Endothelial cell of hepatic sinusoid (primary cell): ENCODE measurements at regions not wholly inside any gene's neighbourhood (a gene's known extent, or its start where the extent isn't known, plus 50 kb on each side); places are given as distances from the start of the nearest gene placed in this dataset.
"Not testable (repeated sequence)": the region's sequence is repeated elsewhere in the genome, so short reads cannot be mapped to it uniquely, and the experiment has no call there.

ENCODE experiments used
- in situ Hi-C: cut with HindIII; loops from 2 replicates; pipeline ENCODE4 v1.10.0; 2017; ENCODE audit warnings: low sequenced_read_pairs

DNA sequence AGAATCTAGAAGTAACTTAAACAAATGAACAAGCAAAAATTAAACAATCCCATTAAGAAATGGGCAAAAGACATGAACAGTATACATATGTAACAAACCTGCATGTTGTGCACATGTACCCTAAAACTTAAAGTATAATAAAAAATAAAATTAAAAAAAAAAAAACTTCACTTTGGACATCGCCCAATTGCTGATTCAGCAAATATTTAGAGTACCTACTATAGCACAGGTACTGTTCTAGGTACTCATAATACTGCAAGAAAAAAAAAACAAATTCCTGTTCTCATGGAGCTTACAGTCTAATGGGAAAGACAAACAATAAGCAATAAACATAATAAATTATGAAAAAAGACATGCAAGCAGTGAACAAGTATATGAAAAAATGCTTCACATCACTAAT, 501.5 kb upstream of the HS3ST5 start:
- in situ Hi-C loops = no loop called here

DNA sequence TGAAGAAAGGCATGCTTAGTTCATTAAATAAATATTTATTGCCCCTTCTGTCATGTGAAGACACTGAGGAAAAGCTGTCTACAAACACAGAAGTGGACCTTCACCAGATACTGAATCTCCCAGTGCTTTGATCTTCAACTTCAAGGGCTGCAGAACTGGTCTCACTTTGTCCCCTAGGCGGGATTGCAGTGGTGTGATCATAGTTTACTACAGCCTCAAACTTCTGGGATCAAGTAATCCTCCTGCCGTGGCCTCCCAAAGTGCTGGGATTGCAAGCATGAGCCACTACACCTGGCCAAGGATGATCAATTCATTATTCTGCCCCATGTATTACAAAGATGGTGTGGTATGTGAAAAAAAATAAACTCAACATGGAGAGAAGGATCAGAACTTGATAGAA, 496.2 kb upstream of the HS3ST5 start:
- in situ Hi-C loops = no loop called here

GRCh38 chr6:114833211-114833610, 490.4 kb upstream of the HS3ST5 start:
- in situ Hi-C loops = no loop called here

DNA sequence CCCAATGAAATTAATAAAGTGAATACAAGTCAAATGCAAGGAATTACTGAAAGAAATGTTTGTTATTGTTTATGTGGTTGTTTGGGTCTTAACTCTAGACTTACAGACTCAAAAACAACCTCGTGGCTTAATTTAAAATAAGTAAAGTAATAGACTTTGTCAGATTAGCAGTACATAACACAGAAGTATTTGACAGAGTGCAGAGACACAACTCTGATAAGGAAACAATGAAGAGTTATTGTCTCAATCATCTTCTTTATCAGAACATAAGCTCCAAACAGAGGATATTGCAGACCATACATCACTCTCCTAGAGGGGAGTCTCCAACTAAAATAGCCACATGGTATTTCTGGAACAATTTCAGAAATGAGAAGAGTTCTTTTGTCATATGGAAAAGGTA, 487.7 kb upstream of the HS3ST5 start:
- in situ Hi-C loops = no loop called here

GRCh38 chr6:114827135-114827534, 484.3 kb upstream of the HS3ST5 start:
- in situ Hi-C loops = no loop called here

- in situ Hi-C loops = no loop called here
These were observed 481.6 kb upstream of the HS3ST5 start for GRCh38 chr6:114824409-114824808.

GRCh38 chr6:114816678-114817077, 473.9 kb upstream of the HS3ST5 start:
- in situ Hi-C loops = no loop called here

DNA sequence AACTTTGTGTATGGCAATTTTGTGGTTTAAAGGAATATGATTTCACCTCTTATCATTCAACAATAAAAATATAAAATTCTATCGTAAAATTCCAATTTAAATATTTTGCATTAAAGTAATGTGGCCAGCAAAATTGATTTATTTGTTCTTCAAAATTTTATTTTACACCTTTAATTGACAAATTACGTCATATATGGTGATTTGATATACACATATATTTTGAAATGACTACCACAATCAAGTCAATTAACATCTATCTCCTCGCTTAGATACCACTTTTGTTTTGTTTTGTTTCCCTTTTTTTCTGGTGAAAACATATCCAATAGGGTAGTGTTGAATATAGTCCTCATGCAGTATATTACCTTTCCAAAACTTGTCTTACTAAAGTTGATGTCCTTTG, 467.6 kb upstream of the HS3ST5 start:
- in situ Hi-C loops = no loop called here

- in situ Hi-C loops = not testable (repeated sequence)
These were observed 462.6 kb upstream of the HS3ST5 start for GRCh38 chr6:114805426-114805825.

DNA sequence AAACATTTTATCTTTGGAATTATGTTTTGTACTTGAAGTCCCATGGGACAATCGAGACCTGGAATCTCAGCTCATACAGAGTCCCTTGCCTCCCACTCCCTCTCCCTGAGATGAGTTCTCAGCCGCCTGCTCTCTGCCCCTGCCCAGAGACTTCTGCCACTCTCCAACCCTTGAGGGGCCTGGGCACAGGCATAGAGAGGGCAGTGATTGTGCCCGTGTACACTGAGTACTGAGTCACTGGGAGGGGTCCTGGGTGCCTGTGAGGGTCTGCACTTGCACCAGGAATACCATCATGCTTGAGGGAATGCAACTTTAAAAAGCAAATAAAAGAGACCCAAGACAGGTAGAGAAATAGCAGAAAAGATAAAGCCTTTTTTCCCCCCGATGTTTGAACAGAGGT, 453.8 kb upstream of the HS3ST5 start:
- in situ Hi-C loops = no loop called here

DNA sequence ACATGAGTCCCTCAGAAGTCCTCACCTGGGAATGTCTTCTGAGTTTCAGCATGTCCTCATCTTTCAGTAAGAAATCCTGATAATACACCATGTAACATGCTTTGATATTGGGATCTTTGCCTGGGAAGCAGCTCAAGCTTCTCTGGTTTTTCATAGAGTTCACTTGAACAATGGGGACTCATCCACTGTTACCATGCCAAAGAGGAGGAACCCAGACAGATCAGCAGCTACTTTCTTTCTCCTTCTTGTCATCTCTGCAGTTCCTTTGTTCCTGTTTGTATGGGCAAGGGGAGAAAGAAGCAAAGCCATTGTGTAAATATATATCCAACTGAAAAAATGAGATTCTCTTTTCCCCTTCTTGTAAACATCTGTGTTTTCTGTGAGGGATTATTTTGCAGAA, 450.6 kb upstream of the HS3ST5 start:
- in situ Hi-C loops = no loop called here

GRCh38 chr6:114785235-114786127, 442.7 kb upstream of the HS3ST5 start:
- in situ Hi-C loops = no loop called here

- in situ Hi-C loops = no loop called here
These were observed 441.0 kb upstream of the HS3ST5 start for GRCh38 chr6:114783783-114784182.

DNA sequence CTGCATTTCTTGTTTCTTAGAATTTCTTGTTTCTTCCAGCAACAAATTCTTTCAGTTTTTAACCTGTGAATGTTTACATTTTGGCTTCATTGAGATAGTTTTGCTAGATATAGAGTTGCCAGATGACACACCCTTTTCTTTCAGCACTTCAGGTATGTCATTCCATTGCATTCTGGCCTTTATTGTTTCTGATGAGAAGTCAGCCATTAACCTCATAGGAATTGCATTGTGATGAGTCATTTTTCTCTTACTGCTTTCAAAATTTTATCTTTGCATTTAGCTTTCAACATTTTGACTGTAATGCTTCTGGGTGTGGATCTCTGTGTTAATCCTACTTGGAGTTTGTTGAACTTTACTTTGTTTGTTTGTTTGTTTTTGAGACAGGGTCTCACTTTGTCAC, 440.3 kb upstream of the HS3ST5 start:
- in situ Hi-C loops = no loop called here

DNA sequence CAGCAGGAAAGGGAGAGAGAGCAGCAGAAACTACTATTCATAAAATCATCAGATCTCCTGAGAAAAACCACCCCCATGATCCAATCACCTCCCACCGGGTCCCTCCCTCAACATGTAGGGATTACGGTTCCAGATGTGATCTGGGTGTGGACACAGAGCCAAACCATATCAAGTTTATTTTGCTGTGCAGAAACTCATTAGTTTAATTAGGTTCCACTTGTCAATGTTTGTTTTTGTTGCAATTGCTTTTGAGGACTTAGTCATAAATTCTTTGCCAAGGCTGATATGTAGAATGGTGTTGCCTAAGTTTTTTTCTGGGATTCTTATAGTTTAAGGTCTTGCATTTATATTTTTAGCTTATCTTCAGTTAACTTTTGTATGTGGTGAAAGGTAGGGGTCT, 422.0 kb upstream of the HS3ST5 start:
- in situ Hi-C loops = no loop called here

DNA sequence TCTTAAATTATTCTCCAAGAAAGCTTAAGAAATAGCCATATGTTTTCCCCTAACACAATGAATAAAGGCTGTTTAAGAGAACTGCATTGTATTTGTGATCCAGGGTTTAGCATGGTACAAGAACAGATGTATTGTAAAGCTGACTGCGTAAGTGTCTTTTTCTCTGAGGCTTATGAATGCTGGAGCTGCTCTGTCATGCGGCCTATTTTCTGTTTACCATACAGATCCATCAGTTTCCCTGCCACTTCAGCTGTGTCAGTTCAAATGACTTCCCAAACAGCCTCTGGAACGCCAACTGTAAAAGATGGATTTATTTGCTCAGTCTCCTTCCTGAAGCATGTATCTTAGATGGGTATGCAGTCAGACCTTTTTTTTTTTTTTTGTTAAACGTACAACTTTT, 419.3 kb upstream of the HS3ST5 start:
- in situ Hi-C loops = no loop called here

- in situ Hi-C loops = no loop called here
These were observed 405.3 kb upstream of the HS3ST5 start for GRCh38 chr6:114747995-114748625.

- in situ Hi-C loops = no loop called here
These were observed 397.7 kb upstream of the HS3ST5 start for GRCh38 chr6:114740547-114740946.

DNA sequence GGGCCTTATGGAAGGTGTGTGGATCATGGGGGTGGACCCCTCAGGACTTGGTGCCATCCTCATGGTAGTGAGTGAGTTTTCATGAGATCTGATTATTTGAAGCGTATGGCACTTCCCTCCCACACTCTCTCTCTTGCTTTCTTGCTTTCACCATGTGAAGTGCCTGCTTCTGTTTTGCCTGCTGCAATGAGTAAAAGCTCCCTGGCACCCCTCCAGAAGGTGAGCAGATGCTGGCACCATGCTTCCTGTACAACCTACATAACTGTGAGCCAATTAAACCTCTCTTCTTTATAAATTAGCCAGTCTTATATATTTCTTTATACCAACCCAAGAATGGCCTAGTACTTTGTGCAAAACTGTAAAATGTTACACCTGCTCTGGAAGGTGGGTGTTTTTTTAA, 396.8 kb upstream of the HS3ST5 start:
- in situ Hi-C loops = no loop called here

DNA sequence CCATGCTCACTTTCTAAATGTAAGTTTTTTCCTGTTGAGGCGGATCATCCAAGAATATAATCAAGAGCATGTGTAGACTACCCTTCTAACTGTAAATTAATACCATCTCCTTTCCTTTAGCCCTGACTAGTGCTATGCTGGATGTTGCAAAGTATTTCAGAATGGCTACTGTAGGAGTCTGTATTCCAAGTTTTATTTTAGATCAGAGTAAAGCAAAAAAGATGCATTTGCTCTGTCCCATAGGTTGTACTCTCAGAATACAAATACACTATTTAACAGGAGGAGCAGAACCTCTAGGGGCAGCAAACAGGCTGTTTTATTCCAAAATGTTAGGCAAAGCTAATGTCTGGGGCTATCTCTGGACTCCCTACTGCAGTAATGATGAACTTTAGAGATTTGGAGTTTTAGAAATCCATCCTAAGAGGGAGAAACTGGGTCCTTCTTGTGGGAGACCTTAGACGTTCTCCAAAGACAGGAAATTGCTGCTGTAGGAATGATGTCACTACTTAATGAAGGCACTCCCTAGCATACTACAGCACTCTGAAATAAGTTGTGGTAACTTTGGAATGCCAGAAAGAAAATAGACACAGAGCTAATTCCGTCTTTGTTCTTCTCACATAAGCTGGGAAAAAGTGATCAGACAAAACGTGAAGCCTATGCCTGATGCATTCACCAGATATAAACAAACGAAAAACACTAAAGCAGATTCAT, 392.4 kb upstream of the HS3ST5 start:
- in situ Hi-C loops = no loop called here

- in situ Hi-C loops = no loop called here
These were observed 390.8 kb upstream of the HS3ST5 start for GRCh38 chr6:114733596-114733995.

DNA sequence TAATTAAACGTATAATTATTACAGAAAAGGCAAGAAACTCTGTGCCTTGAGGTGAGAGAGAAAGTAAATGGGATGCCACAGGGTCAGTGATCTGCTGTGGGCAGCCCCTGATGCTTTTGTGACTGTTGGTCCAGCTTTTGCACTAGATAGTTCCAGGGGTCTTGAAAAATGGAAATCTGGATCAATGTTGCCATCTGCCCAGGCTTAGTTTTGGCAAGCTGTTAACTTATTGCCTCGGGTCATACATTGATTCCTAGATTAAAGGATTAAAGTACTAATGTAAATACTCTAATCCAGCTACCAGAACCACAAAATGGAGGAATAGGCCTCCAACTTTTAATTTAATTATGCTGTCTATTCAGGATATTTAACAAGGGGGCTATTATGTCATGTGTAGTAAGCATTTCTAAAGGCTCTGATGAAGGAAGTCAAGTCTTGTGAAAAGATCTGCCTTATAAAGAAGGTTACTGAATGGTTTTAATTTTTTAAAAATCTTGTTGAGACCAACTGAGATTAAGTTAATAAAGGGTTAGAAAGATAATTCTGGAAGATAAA, 376.0 kb upstream of the HS3ST5 start:
- in situ Hi-C loops = no loop called here
